ENCODE measurements at regions not wholly inside any gene's neighbourhood (a gene's known extent, or its start where the extent isn't known, plus 50 kb on each side); places are given as distances from the start of the nearest gene placed in this dataset.

- no peak overlapping the region for H3K4me3 ChIP-seq
- ChIA-PET POLR2A (ENCODE audit: unreplicated experiment) (no interaction called here), CTCF (no interaction called here)
- no peak overlapping the region for H3K4me2 ChIP-seq
- H3K79me2 ChIP-seq (ENCODE audit: low read depth) = no peaks in the 10 kb centered on the region
- H3K9me2 ChIP-seq (ENCODE audit: insufficient read depth) = no peaks in the 10 kb centered on the region
- H3F3A ChIP-seq (ENCODE audit: insufficient read depth, low read depth) = no peaks in the 10 kb centered on the region
- H3K36me3 ChIP-seq (ENCODE audit: low read depth) = no peaks in the 10 kb centered on the region
- DNase-seq = no peak
- no TSS peak for BruUV-seq (replicated peaks)
- H3K27me3 ChIP-seq (ENCODE audit: insufficient read depth, low read depth) = 0 out of 2 replicates have a peak, but pooled peaks cover 4% of the 10 kb centered on the region
- no peaks in the 10 kb centered on the region for H4K20me1 ChIP-seq (ENCODE audit: insufficient read depth)
- no peak overlapping the region for H3K27ac ChIP-seq
- no peak overlapping the region for H2AFZ ChIP-seq
- H3K9me3 ChIP-seq (ENCODE audit: insufficient read depth, low read depth) = no peaks in the 10 kb centered on the region
- intact Hi-C loops (cut with micrococcal nuclease; ENCODE audit: unreplicated experiment) = no loop called here
- no peak for TF ChIP-seq EZH2 (IDR thresholded peaks at IDR 0.05; ENCODE audit: low read depth)
- TF ChIP-seq CTCF (conservative IDR thresholded peaks at IDR 0.05) = no peak
- H3K4me1 ChIP-seq (replicated peaks; ENCODE audit: insufficient read depth) = no peaks in the 10 kb centered on the region
Measured at GRCh38 chr10:35924759-35925158, 282.7 kb upstream of the FZD8 start.

GRCh38 chr10:35922876-35923600, 280.9 kb upstream of the FZD8 start:
- no peak for DNase-seq
- no peaks in the 10 kb centered on the region for H3K36me3 ChIP-seq (ENCODE audit: low read depth)
- no peak overlapping the region for H3K4me2 ChIP-seq
- no peak overlapping the region for H2AFZ ChIP-seq
- H3K4me3 ChIP-seq = no peak overlapping the region
- TF ChIP-seq EZH2 (IDR thresholded peaks at IDR 0.05; ENCODE audit: low read depth) (no peak), CTCF (conservative IDR thresholded peaks at IDR 0.05) (no peak)
- ChIA-PET POLR2A (ENCODE audit: unreplicated experiment) (no interaction called here), CTCF (no interaction called here)
- no peaks in the 10 kb centered on the region for H3K4me1 ChIP-seq (replicated peaks; ENCODE audit: insufficient read depth)
- no peaks in the 10 kb centered on the region for H3K79me2 ChIP-seq (ENCODE audit: low read depth)
- no peak overlapping the region for H3K27ac ChIP-seq
- intact Hi-C loops (cut with micrococcal nuclease; ENCODE audit: unreplicated experiment) = no loop called here
- 0 out of 2 replicates have a peak, but pooled peaks cover 4% of the 10 kb centered on the region for H3K27me3 ChIP-seq (ENCODE audit: insufficient read depth, low read depth)
- no peaks in the 10 kb centered on the region for H4K20me1 ChIP-seq (ENCODE audit: insufficient read depth)
- no peaks in the 10 kb centered on the region for H3K9me2 ChIP-seq (ENCODE audit: insufficient read depth)
- H3K9me3 ChIP-seq (ENCODE audit: insufficient read depth, low read depth) = no peaks in the 10 kb centered on the region
- H3F3A ChIP-seq (ENCODE audit: insufficient read depth, low read depth) = no peaks in the 10 kb centered on the region
- no TSS peak for BruUV-seq (replicated peaks)

GRCh38 chr10:35921866-35922350, 279.8 kb upstream of the FZD8 start:
- BruUV-seq (replicated peaks) = no TSS peak
- no peak overlapping the region for H3K4me3 ChIP-seq
- no peaks in the 10 kb centered on the region for H3K4me1 ChIP-seq (replicated peaks; ENCODE audit: insufficient read depth)
- intact Hi-C loops (cut with micrococcal nuclease; ENCODE audit: unreplicated experiment) = no loop called here
- no peaks in the 10 kb centered on the region for H3K9me3 ChIP-seq (ENCODE audit: insufficient read depth, low read depth)
- H2AFZ ChIP-seq = no peak overlapping the region
- no peak for TF ChIP-seq CTCF (conservative IDR thresholded peaks at IDR 0.05)
- TF ChIP-seq EZH2 (IDR thresholded peaks at IDR 0.05; ENCODE audit: low read depth) = no peak
- H3K79me2 ChIP-seq (ENCODE audit: low read depth) = no peaks in the 10 kb centered on the region
- H4K20me1 ChIP-seq (ENCODE audit: insufficient read depth) = no peaks in the 10 kb centered on the region
- no peaks in the 10 kb centered on the region for H3K9me2 ChIP-seq (ENCODE audit: insufficient read depth)
- H3K27me3 ChIP-seq (ENCODE audit: insufficient read depth, low read depth) = no peaks in the 10 kb centered on the region
- POLR2A ChIA-PET (ENCODE audit: unreplicated experiment) = no interaction called here
- no peak overlapping the region for H3K27ac ChIP-seq
- no peaks in the 10 kb centered on the region for H3F3A ChIP-seq (ENCODE audit: insufficient read depth, low read depth)
- DNase-seq = no peak
- H3K4me2 ChIP-seq = no peak overlapping the region
- CTCF ChIA-PET = no interaction called here
- H3K36me3 ChIP-seq (ENCODE audit: low read depth) = no peaks in the 10 kb centered on the region
